SHP77 (cell line): ENCODE measurements at regions not wholly inside any gene's neighbourhood (a gene's known extent, or its start where the extent isn't known, plus 50 kb on each side); places are given as distances from the start of the nearest gene placed in this dataset.
A peak's percentile ranks its signal among the peaks of the same experiment; 100 is the strongest.
"Not testable (repeated sequence)": the region's sequence is repeated elsewhere in the genome, so short reads cannot be mapped to it uniquely, and the experiment has no call there.

Source experiments
- DNase-seq, 2 experiments: peaks; one replicate each; lab custom pipeline; 2025; lab: John Stamatoyannopoulos, UW

DNA sequence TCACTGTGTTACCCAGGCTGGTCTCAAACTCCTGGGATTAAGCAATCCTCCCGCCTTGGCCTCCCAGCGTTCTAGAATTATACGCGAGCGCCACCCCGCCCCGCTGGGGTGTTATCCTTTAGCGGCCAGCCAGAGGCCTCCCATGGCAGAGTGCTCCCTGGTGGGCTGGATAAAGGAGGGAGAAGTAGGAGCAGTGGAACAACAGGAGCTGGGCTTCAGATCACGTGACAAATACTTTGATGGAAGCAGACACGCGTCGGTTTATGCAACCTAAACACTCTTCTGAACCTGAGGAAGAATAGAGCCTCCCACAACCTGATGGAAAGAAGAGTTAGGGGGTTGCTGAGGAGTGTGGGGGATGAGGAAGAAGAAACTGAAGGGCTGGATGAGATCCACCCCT lies 2114.0 kb downstream of the TP53TG3F start:
- DNase-seq: no peak

DNA sequence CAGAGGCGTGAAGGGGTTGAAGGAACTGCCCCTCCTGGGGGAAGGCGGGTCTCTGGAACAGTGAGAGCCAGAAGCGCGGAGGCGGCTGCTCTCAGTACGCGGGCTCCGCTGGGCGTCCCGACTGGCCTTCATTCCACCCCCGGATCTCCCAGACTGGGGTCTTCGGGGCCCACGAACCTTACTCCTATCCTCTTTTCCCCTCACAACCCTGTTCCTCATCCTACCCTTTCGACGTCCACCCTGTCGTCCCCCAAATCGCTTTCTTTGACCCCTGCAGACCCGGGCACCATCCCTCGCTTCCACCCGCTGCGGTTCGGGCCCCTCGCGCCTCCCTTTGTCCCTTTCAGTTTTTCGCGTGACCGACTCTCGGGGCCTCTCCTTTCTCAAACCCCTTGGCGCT lies 2114.6 kb downstream of the TP53TG3F start:
- DNase-seq: no peak

DNA sequence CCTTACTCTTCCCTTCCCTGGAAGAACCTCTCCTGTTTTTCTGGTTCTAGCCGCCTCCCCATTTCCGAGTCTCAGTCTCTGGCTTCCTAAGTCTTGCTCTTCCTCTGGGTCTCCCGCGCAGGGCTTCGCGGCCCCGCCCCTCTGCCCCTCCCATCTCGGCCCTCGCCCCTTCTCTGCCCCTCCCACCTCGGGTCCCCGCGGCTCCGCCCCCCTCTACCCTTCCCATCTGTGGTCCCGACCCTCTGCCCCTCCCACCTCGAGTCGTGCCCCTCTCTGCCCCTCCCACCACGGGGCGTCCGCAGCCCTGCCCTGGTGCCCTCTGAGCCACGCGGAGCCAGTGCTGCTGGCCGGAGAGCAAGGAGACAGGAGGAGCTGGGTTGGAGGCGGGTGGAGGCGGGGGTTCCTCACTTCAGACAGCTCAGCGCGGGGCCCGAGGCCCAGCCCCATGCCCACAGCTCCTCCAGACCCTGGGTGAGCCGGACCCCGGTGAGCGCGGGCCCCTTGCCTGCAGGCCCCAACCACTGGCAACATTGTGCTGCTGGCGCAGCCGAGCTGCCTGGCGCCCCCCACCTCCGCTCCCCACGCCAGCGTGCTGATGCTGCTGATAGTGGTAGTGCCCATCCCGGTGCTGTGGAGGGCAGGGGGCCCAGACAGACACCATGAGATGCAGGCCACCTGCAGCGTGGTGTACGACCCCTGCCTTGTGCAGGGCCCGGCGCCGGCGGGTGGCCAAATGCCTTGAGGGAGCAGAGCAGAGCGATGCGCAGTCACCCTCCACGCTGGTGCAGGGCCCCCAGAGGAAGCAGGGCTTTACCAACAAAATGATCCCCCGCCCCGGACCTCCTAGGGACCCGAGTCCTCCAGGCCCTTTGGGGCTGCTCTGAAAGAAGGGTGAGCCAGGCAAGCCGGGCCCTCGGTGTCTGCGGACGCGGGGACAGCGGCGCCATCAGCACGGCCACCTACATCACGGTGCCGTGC lies 2115.3 kb downstream of the TP53TG3F start:
- no peak for DNase-seq

DNA sequence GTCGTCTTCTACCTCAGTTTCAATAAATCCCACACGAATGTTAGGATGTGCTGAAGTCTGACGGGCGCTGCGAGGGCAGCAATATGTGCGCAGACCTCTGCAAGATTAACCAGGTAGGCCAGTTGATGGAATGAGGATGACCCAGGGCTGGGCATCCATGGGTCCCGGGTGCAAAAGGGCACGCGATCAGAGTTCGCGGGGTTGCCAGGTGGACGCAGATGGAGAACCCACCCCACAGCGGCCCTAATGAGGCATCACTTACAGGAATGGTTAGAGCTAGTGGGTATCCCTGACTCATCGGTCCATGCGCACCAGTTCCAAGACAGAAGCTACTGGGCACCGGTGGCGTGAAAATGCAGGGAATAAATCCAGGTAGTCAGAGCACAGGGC lies 2116.0 kb downstream of the TP53TG3F start:
- DNase-seq: no peak

DNA sequence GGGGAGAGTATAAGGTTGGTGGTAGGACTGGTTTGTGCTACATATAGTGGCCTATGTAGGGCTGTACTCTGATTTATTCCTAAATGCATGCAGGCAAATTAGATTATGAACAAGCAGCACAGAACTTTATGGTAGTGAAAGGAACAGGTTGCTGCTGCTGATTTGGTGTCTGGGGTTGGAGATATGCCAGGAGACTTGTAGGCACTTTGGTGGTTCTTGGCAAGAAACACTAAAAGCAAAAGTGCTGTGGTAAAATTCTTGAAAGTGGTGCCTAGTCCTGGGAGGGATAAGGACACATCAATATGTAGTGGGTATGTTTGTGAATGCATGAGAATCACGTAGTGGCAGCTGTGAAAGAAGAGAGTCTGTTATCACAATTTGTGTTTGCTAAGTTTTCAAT lies 2126.0 kb downstream of the TP53TG3F start:
- DNase-seq: no peak

DNA sequence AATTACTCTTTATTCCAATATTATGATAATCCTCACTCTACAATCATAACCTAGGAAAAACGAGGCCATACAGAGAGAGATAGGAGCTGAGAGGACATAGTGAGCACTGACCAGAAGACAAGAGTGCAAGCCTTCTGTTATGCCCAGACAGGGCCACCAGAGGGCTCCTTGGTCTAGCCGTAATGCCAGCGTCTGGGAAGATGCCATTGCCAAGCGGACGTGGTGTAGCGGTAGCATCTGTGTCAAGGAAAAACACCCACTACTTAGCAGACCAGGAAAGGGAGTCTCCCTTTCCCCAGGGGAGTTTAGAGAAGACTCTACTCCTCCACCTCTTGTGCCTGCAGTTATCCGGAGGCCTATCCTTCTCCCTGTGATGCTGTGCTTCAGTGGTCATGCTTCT lies 2131.5 kb downstream of the TP53TG3F start:
- DNase-seq: peak; percentile 48 to 58

DNA sequence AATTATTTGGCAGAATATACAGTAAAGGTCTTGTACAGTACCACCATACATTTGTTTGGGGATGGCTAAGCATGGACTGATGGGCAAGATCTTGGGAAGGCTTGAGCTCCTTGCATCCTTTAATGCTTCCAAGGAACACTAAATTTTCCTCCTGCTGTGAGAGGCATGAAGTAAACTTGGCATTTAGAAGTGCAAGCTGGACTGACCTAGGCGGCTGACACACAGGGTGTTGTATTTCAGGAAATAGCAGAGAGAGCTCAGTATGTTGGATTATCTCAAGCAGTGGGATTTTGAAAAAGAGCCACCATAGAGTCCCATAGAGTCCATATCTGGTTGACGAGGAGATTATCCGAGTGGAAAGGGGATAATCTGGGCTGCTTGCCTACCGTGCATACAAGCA lies 2137.1 kb downstream of the TP53TG3F start:
- no peak for DNase-seq

DNA sequence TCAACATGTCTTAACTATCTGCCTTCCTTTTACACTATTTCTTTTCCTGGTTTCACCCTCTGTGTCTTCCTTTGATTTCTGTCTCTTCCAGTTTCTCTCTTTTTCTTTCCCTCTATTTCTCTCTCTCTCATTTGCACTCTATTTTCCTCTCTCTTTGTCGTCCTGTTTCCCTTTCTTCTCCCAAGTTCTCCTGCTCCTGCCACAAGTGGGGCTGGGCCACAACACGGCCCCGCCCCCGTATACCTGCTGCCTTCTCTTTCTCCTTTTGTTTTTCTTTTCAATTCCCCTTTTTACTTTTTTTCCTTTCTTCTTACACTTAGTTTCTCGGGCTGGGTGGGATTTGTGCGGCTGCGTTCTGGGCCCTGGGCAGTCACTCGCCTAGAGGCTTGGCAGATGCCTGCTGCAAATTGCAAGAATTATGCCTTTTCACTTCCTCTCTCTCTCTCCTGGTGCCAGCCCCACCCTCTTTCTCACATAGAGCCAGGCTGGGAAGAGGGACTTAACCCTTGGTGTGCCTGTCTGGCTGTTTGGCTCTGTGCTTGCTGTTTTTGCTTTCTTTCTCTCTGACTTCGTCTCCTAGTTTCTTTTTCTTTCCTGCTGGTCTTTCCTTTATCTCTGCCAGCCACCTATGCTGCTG lies 2139.4 kb downstream of the TP53TG3F start:
- peak; percentile 39 to 61 for DNase-seq

DNA sequence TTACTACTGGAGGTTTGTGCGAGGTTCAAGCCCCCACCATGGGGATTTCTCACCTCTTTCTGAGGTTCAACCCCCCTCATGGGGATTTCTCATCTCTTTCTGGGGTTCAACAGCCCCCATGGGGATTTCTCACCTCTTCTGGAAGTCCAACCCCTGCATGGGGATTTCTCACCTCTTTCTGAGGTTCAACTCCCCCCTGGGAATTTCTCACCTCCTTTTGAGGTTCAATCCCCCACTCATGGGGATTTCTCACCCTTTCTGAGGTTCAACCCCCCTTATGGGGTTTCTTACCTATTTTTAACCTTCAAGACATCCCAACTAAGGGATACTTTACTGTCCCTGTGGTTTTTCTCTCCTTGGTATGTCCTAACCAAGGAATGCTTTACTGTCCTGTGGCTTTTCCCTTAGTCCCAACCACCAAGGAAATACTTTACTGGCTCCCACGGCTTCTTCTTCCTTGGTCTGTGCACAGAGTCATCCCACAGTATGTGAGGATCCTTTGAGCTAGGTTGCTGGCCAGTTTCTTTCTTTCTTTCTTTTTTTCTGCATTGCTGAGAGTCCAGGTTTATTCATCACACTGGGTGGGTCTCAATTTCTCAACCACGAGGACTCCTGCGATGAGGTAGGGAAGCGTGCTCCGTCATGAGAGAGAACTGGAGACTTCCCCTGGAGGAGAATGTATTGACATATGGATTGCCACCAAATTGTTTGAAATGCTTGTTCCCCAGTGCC lies 2140.2 kb downstream of the TP53TG3F start:
- no peak for DNase-seq

DNA sequence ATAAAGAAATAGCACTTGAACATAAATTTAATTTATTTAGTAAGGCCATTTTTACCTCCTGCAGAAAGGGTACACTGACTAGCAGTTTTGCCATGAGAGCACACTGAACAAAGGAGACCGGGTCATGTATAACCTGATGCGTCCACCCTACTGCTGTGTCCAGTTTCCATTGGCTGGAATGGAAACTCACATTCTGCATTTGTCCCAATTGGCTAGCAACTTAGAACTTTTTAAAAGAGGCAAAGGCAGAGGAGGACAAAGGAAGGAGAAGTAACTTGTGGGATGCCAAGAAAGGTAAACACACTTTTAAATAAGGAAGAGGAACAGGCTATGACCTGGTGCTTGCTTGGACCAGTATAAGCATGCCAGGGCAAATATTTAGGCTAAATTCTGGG lies 2140.7 kb downstream of the TP53TG3F start:
- not testable (repeated sequence) for DNase-seq

DNA sequence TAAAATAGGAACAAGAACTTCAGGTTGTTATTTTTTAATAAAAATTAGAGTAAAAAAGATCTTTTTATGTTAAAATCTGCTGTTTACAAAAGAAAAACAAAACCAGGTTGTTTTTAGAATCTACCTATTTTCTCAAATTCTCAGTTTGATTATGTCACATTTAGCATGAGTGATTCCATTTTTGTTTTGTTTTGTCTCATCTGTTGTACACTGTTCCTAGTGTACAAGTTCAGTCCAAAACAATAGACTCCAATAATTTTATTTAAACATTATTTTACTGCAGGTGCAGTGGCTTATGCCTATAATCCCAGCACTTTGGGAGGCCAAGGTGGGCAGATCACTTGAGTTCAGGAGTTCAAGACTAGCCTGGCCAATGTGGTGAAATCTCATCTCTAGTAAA lies 2142.7 kb downstream of the TP53TG3F start:
- no peak for DNase-seq

DNA sequence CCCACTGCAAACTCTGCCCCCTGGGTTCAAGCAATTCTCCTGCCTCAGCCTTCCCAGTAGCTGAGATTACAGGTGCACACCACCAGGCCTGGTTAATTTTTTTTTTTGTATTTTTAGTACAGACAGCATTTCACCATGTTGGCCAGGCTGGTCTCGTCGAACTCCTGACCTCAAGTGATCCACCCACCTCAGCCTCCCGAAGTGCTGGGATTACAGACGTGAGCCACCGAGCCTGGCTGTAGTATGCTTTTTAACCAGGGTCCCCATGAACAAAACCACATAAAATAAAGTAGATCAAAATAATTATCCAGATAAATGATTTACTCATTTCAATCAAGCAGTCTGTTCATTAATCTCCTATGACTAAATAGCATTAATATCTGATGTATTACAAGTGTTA lies 2144.0 kb downstream of the TP53TG3F start:
- DNase-seq: not testable (repeated sequence)

DNA sequence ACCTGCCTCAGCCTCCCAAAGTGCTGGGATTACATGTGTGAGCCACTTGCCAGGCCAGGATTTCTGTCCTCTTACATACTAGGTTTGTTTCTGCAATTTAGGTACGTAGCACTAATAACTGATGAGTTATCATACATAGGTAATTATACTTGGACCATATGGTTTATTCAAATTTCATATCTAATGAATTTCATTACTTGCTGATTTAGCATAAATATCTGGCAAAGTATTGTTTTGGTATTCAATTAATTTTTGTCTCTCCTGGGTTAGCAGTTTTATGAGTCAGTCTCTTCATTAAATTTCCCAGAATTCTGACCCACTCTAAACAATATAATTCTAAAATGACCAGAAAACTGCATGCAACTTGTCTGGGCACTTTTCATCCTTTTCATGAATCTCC lies 2146.5 kb downstream of the TP53TG3F start:
- no peak for DNase-seq

DNA sequence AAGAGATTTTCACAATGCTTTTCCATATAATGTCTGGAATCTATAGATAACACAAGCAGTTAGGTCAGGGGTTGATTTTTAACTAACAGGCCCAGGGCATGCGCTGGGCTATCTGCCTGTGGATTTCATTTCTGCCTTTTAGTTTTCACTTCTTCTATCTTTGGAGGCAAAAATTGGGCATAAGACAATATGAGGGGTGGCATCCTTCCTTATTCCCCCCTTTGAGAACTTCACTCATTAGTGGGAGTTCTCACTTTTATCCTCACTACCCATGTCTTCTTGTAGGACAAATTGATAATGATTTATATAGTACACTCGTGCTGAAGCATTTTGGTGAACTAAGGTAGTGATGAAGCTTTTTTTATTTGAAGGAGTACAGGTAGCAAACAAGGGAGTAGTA lies 2155.5 kb downstream of the TP53TG3F start:
- DNase-seq: not testable (repeated sequence)

DNA sequence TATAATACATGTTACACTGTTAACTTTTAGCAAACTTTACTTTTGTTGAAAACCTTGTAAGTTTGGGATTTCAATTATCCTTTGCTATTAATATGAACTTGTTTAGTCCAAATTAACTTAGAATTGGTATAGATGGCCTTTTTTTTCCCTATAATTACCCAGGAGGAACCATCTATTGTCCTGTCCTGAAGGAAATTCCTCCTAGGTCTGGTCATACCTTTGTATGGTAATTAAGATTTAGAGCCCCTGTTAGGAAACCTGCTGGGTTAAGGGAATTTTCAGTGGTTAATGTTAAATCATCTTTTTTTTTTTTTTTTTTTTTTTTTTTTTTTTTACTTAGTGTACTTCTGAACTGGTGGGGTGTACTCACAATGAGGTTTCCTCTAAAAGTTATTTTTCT lies 2159.8 kb downstream of the TP53TG3F start:
- DNase-seq: not testable (repeated sequence)

DNA sequence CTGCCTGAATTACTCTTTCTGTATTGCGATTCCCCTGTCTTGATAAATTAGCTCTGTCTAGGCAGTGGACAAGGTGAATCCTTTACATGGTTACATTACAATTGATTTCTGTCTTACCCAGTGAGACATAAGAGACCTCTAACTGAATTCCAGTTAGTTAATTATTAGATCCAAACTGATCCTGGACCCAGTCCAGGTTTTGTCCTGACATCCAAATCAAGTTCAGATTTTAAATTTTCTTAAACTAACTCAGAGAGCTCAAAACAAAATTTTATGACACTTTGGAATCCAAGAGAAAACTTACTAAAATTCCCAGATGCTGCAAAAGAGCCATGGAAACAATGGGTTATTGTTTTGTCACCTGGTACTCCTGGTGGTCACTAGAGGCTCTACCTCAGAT lies 2166.6 kb downstream of the TP53TG3F start:
- DNase-seq: no peak

DNA sequence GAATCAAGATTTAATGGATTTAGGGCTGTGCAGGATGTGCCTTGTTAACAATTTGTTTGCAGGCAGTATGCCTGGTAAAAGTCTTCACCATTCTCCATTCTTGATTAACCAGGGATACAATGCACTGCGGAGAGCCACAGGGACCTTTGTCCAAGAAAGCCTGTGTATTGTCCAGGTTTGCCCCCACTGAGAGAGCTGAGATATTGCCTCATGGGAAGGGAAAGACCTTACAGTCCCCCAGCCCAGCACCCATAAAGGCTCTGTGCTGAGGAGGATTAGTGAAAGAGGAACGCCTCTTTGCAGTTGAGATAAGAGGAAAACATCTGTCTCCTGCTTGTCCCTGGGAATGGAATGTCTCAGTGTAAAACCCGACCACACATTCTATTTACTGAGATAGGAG lies 2169.6 kb downstream of the TP53TG3F start:
- DNase-seq: no peak

DNA sequence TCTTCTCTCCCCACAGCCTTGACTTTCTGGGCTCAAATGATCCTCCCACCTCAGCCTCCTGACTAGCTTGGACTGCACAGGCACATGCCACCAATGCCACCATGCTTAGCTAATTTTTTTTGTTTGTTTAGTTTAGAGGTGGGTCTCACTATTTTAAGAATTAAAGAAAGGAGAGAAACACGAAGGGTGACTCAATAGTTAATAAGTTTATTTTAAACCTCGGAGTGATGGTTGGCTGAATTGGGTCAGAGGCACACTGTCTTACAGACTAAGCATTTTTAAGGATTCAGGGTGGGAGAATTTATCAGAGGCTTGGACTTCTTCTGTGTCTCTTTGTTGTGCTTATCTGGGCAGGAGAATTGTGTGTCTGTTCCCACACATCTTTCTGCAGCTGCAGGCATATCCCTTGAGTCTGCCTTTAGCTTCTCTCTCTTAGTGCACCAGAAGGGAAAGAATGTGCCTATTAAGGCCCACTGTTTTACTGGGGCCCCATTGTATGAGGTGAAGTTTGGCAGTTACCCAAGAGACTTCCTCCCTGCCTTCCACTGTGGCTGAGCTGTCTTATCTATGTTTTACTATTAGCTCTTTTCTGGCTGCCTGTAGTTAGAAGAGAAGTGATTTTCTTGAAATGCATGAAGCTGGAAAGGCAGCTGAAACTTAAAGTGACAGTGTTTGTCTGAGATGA lies 2172.0 kb downstream of the TP53TG3F start:
- no peak for DNase-seq

DNA sequence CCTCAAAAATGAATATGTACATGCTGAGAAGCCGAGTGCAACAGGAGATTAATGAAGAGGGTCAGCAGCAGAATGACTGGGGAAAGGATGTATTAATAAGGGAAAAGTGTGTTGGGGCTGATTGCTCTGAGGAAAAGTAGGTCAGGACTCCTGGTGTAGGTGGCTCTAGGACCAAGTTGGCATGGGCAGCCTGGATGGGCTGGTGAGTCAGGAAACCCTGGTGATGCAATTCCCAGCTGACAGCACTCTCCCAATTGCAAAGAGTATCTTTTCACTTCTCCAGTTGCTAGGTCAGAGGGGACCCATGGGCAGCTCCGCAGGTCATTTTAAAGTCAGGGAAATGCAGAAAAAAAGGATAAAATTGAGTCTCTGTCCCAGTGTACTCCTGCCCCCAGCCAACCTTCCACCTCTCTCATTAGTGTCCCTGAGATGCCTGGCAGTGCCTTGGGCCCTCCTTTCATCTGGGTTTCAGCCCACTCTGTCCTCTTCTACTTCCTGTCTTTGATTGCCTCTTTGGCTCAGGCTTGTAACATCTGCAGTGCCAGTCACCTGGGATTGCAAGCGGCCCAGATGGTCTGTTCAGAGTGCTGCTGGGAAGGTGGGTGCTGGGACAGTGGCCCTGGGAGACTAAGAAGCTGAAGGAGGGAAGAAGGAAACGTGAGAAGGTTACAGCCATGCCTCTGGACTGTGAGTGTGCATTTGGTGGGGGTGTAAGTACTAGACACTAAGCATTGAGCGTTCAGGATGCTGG lies 2177.2 kb downstream of the TP53TG3F start:
- DNase-seq: no peak

DNA sequence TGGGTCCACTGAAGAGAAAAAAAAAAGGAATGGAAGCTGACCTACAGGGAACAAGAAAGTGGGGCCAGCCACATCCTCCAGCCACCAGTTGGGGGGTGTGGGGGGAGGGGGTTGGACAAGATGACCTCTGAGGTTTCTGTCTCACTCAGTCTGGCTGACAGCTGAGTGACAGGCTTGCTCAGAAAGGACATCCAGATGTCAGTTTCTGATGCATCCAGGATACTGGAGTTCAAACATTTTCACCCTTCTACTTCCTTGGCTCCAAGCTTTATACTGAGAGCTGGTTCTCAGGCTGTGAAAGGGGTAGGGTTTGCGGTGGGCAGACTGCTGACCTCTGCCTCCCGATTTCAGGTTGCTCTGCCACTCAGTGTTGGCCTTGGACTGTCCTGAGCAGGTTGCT lies 2178.3 kb downstream of the TP53TG3F start:
- no peak for DNase-seq
